Epithelial cell of esophagus (primary cell): ENCODE measurements at regions not wholly inside any gene's neighbourhood (a gene's known extent, or its start where the extent isn't known, plus 50 kb on each side); places are given as distances from the start of the nearest gene placed in this dataset.
A peak's percentile ranks its signal among the peaks of the same experiment; 100 is the strongest.

Experiments used
- DNase-seq: peaks from one replicate; pipeline ENCODE4 v3.0.0; 2010; ENCODE audit warnings: low read depth
- H3K4me3 ChIP-seq: 2 replicates; pipeline ENCODE4 v1.5.1; 2011; ENCODE audit warnings: mild to moderate bottlenecking, low read length, control low read depth
- CTCF ChIP-seq: IDR thresholded peaks from 2 replicates; pipeline ENCODE4 v1.5.1; 2011; ENCODE audit warnings: low read depth, mild to moderate bottlenecking, low read length, control low read depth, inconsistent platforms; ENCODE audit not compliant: insufficient read depth; ENCODE audit errors: missing control alignments

- H3K4me3 ChIP-seq = no peak overlapping the region
- no peak for DNase-seq
- no peak for TF ChIP-seq CTCF
These were observed 957.9 kb downstream of the ARAP2 start for GRCh38 chr4:35286434-35286833.

GRCh38 chr4:35300996-35301774, 943.1 kb downstream of the ARAP2 start:
- DNase-seq = no peak
- no peak overlapping the region for H3K4me3 ChIP-seq
- no peak for TF ChIP-seq CTCF

GRCh38 chr4:35315419-35315818, 928.9 kb downstream of the ARAP2 start:
- no peak overlapping the region for H3K4me3 ChIP-seq
- DNase-seq = no peak

GRCh38 chr4:35325908-35326453, 918.3 kb downstream of the ARAP2 start:
- TF ChIP-seq CTCF = no peak
- no peak overlapping the region for H3K4me3 ChIP-seq

More at GRCh38 chr4:35315419-35315818, 928.9 kb downstream of the ARAP2 start:
- TF ChIP-seq CTCF = no peak

GRCh38 chr4:35342833-35343232, 901.5 kb downstream of the ARAP2 start:
- no peak for DNase-seq
- TF ChIP-seq CTCF = no peak
- H3K4me3 ChIP-seq = no peak overlapping the region

More at GRCh38 chr4:35325908-35326453, 918.3 kb downstream of the ARAP2 start:
- DNase-seq = no peak

GRCh38 chr4:35347276-35347675, 897.0 kb downstream of the ARAP2 start:
- no peak for TF ChIP-seq CTCF
- DNase-seq = peak; percentile 36
- H3K4me3 ChIP-seq = no peak overlapping the region

GRCh38 chr4:35358001-35358584, 886.2 kb downstream of the ARAP2 start:
- no peak overlapping the region for H3K4me3 ChIP-seq
- peak; percentile 53 for DNase-seq
- TF ChIP-seq CTCF = no peak
